ENCODE measurements at regions not wholly inside any gene's neighbourhood (a gene's known extent, or its start where the extent isn't known, plus 50 kb on each side); places are given as distances from the start of the nearest gene placed in this dataset.

DNA sequence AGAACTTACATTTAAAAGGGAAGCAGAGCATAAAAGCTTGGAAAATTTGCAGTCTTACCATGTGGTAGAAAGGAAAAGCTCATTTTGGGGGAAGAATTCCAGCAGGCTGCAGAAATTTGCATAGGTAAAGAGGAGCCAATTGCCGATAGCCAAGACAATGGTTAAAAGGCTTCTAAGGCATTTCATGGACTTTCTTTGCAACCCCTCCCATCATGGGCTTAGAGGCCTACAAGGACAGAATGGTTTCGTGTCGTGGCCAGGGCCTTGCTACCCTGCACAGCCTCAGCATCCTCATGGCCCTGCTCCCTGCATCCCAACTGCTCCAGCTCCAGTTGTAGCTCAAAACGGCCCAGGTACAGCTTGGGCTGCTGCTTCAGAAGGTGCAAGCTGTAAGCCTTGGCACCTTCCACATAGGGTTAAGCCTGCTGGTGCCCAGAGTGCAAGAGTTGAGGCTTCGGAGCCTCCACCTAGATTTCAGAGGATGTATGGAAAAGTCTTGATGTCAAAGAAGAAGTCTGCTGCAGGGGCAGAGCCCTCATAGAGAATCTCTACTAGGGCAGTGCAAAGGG, 420.3 kb downstream of the PCDH17 start:
- no peak for DNase-seq

DNA sequence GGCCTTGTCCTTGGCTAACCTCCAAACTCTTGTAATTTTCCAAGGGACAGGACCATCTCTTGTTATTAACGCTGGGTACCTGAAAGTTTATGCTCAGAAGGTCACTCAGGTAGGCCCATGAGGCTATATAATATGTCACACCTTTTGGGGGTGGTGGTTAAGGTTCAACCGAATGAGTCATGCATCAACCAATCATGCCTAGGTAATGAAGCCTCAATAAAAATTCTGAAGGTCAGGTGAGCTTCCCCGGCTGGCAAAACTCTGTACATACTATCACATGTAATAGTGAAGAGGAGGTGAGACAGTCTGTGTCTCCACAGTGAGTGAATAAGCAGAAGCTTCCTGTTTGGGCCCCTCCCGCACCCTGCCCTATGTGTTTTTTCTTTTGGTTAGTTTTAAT, 424.9 kb downstream of the PCDH17 start:
- DNase-seq, result no peak

DNA sequence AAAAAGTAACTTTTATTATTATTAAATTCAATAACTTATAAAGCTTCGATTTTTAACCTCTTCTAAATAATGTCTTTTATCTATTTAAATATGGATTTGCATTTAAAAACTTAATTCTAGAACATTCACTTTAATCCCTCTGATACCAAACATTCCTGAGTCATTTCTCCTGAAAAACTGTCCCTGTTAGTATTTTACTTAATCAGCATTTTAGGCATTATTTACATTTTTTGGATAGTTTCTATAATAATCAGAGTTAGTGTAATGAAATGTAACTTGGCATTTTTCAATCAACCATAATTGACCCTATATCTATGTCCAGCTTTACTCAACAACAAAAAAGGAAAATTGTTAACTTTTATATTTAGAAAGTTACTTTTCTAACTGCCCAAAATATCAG, 428.1 kb downstream of the PCDH17 start:
- no peak for DNase-seq

DNA sequence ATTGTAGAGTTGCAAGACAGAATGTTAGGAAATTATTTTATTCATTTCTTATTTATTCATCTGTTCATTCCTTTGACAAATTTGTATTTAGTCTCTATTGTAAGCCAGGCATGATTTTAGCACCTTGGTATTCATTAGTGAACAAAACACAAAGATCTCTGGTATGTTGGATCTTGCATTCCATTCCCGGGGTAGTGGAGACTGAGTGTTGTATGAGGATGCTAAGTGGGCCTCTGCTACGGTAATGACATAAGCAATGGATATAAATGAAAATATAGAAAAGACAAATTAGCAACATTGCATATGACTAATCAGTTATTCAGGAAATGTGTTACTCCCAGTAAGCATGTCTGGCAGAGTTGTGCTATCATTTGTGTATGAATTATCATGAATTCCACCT, 449.3 kb downstream of the PCDH17 start:
- DNase-seq, result no peak

DNA sequence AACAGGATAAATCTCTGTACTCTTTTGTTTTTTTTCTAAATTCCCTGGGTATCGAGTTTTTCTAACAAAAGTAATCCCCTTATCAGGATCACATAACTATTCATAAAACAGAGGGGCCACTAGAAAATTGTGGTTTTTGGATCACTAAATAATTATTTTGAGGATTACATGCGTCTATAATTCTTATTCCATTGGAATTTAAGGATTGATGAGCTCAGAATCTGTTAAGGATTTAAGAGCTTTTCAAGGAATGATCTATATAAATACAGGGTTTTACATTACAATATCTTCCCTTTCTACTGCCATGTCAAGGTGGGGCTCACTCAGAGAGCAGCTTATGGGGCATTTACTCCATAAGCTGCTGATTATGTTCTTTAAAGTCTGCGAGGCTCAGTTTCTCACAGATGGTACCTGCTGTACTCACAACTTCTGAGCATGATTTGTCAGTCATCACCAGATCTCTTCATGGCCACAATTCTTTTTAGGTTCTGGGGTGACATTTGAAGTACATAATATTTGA, 449.8 kb downstream of the PCDH17 start:
- DNase-seq, result no peak

DNA sequence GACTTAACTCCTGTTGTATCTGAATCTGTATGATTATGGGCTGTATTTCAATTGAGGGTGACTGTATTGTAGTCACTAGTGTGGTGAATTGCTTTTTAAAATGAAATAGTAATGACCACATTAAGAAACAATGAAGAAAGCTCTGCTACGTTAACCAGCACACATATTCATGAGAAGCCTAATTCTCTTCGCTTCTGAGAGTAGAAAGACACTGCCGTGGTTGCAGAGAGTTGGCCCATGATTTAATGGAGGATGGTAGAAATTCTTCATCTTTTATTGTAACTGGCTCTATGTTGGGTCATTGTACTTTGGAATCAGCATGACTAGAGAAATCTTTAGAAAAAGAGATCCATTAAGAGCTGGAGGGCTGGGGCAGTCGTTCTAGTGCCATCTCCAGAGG, 451.5 kb downstream of the PCDH17 start:
- no peak for DNase-seq

DNA sequence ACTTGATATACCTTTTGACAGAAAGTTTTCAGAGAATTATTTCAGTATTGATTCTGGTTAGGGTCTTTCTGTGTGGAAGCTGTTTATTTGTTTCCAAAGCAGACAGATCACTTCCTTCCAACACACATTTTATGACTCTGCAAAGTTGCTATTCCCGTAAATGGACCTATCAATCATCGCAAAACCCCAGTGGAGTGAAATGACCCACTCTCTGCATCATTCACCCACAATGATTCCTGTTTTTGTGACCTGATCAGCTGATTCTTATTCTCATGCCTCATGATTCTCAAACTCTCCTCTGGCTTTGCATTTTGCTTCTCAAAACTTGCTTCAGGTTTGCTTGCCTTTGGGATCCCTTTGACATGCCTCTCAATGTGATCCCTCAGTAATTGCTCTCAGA, 453.7 kb downstream of the PCDH17 start:
- no peak for DNase-seq

DNA sequence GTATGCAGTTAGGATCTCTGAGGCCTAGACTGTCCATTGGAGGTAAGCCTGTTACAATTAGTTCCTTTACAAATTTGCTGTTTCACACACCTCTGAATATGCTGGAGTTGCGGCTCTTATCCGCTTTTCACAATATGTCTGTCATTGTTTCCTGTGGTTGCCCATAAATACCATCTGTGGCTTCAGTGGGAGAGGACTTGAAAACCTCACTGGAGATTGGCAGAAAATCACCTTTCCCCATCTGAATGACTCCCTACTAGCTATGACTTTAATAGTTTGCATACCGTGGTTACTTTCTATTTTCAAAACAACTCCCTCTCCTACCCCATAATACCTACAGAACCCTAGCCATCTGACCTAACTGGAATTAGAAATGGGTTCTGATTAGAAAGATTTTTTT, 454.3 kb downstream of the PCDH17 start:
- DNase-seq, result no peak

DNA sequence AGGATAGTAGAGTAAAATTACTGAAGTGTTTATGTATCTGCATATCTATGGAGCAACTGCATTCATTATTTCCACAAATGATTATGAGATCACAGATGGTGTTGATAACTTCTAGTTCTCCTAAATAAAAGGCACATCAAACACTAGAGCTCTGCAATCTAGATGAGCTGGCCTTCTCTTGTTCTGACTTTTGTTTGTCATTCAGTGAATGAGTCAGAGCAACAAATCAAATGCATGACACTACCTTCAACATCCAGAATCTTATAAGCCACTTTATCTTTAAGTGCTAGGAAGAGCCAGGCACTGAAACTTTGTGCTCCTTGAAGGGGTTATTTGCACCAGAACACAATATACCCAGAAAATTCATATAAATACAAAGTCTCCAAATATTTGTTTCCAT, 456.0 kb downstream of the PCDH17 start:
- DNase-seq, result no peak

DNA sequence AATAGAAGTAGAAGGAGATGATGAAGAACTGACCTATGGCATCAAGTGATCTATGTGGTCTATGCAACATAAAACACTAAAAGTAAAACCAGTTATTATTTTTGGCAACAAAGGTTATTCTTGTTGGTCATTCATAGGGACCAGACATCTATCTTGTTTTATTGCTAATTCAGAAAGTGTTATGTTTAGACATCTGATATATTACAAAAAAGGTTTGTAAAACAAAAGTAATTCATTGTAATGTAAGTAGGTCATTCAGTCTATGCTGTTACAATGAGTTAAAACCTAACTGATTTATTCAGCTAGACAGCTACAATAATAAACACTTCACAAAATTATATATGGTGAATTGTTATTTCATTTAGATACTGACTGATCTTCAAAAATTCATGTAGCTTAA, 461.9 kb downstream of the PCDH17 start:
- DNase-seq, result no peak

DNA sequence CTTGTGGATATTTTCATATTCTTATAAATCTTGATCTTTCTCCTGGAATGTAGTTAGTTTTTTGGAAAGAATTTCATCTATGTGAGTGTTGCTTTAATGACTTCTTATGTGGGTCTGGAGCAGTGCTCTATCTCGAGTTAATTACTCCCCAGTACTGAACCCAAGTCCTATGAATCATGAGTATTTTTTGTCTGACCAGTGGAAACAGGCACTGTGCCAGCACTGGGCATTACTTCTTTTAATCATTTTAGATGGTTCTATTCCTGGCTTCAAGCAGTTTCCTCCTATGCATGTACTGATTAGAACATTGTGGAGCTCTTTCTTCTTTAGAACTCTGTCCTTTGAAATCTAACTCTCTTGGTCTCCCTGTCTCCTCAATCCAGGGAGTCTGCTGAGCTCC, 466.3 kb downstream of the PCDH17 start:
- DNase-seq, result no peak

DNA sequence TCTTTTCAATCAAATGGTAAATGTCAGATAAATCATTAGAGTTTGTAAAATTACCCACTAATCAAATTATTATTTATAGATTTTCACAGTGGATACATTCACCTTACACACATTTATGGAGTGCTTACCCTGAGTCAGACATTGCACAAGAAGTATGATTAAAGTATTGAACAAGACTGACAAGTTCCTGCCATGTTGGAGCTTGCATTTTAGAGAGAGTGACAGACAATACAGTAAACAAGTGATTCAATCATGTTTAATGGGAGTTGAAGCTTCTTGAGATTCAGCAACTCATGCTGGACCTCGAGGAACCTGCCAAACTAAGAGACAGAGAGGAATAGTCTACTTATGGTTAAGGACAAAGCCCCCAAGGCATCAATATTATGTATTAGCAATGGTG, 487.8 kb downstream of the PCDH17 start:
- no peak for DNase-seq

DNA sequence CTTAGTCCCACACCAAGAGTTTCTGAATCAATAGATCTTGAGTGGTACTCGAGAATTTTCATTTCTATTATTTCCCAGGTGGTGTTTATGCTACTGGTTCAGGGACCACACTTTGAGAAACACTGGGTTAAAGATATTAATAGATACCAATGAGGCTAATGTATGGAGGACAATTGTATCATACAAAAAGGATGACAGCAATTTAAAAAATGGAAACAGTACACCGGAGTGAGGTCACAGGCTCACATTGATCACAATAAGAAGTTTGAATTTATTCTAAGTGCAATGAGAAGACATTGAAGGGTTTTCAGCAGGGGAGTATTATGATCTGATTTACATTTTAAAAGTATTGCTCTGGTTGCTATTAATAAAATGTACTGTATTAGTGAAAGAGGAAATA, 488.3 kb downstream of the PCDH17 start:
- DNase-seq, result no peak

DNA sequence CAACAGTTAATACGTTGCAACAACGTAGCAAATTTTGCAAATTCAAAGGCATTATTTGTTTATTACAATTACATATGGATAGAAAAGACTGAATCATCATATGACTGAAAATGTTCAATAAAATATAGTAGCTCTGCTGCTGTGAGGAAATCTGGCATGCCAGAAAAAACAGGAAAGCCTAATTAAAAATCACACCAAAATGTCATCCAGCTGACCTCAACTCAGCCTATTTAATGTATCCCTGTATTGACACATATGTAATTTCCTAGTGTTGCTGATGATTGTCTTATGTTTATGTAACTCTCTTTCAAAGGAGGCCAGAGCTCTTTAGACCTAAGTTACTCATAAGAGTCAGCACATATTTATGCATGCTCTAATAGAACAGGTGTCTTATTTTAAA, 495.0 kb downstream of the PCDH17 start:
- DNase-seq, result no peak

DNA sequence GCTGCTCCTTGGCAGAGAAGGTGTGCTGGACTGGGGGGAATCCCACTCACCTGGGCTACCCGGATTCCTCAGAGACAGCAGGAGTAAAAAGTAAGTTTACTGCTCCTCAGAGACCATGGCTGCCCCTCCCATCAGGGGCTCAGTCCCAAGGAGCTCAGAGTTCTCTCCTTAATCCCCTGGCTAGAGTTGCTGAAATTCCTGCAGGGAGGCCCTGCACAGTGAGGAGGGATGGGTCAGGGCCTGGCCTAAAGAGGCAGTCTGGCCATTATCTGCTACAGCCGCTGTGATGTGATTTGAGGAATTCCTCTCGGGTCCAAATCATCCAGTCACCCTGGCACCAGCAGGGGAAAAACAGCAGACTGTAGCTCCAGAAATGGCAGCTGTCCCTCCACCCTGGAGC, 502.5 kb downstream of the PCDH17 start:
- no peak for DNase-seq

DNA sequence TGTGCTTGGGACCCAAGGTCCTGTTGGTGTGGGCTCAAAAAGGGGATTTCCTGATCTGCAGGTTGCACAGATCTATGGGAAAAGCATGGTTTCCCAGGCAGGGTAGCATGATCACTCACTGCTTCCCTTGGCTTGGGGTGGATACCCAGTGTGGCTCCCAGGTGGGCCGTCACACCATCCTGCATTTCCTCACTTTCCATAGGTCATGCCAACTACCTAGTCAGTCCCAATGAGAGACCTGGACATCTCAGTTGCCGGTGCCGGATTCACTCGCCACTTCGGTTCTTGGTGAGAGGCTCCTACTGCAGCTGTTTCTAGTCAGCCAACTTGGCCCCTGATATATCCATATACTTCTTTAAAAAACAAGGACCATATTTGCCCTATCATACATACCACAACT, 503.0 kb downstream of the PCDH17 start:
- DNase-seq, result no peak

DNA sequence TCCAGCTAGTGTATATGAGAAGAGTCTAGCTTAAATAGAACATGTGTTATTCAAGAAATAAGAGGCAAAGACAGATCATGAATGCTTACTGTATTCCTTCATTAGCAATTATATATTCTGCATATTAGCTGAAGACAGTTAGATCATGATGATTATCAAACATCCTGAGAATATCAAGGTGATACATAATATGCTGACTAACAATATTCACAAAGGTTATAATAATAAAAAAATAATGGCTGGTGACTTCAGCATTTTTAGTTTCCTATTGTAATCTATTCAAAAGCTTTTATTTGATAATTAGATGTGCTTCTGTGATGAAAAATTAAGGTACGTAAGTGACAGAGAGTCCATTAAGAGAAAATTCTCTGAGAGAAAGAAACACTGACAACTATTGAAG, 511.4 kb downstream of the PCDH17 start:
- no peak for DNase-seq

DNA sequence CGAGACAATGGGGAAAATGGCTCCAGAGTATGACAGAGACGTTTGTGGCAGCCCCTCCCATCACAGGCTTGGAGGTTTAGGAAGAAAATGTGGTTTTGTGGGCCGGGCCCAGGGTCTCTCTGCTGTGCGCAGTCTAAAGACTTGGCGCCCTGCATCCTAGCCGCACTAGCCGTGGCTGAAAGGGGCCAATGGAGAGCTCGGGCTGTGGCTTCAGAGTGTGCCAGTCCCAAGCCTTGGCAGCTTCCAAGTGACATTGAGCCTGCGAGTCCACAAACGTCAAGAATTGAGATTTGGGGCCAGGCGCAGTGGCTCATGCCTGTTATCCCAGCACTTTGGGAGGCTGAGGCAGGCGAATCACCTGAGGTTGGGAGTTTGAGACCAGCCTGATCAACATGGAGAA, 513.1 kb downstream of the PCDH17 start:
- DNase-seq, result no peak

DNA sequence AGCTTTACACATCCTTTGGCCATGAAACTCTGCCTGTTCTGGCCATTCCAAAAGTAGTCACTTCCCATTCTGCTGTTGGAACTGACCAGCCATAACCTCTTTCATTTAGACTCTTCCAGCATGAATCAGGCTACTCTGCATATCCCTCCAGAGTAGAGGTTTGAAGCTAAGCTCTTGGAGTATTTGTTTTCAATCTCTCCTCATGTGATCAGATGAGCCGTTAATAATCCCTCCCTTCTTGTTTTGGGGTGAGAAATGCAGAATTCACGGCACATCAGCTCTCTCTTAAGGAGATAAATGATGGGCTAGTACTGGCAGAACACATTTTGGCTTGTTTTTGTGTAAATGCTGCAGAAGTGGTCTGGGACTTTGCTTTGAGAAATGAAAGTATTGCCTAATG, 519.9 kb downstream of the PCDH17 start:
- no peak for DNase-seq

DNA sequence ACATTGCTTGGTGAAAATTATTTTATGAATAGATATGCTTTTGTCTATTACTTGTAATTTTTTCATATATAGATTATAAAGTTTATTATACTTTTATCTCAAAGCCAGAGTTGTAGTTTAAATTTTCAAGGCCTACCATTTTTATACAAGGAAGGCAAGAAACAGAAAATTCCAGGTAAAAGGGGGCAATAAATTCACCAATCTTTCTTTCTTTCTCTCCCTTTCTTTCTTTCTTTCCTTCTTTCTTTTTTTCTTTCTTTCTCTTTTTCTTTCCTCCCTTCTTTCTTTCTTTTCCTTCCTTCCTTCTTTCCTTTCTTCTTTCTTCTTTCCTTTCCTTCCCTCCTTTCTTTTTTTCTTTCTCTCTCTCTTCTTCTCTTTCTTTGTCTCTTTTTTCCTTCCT, 529.4 kb downstream of the PCDH17 start:
- no peak for DNase-seq

DNA sequence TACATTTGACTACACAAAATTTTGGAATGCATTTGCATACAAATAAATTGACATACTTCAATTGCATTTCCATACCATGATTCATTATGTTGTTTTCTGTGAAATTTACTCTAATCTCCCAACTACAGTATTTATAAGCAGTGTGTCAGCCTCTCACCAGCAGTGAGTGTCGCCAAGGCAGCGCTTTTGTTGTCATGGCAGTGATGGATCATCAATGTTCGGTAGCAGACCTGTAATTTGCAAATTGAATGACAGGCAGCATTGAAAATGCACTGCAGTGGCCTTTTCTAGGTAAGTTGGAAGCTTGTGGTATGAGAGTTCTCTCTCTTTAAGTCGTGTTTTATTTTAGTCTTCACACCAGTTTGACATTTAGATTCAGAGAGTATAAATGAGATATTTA, 534.1 kb downstream of the PCDH17 start:
- DNase-seq, result no peak

DNA sequence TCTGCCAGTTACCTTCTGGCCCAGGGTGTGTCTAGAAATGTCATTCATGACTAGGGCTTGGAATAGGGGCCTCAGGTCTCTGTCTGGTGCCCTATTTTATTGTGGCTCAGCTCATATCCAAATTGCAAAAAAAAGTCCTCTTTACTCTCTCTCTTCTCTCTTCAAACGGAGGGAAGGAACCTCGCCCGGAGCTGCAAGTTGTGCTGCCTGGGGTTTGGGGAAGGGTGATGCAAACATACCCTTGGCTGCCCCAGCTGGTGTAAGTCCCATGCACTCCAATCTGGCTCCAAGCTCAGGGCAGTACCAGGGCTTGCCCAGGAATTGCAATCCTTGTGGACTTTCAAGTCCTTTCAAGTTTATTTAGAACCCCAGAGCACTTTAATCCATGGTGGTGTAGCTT, 549.6 kb downstream of the PCDH17 start:
- no peak for DNase-seq

DNA sequence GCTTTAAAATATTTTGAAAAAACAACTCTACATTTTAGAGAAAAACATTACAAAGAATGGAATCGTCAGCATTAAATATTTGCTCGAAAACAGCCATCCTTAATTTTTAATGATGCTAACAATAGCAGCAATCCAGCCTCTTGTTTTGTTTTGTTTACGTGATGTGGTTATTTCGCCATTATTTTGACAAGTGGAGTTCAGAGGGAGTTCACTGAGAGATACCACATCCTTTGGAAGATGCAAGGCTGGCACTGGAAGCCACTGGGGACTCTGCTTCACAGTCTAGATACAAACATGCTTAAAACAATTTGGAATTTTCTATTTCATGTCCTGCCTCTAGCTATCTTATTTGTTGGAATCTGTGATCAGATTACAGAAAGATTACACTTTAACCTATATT, 556.3 kb downstream of the PCDH17 start:
- DNase-seq, result no peak

DNA sequence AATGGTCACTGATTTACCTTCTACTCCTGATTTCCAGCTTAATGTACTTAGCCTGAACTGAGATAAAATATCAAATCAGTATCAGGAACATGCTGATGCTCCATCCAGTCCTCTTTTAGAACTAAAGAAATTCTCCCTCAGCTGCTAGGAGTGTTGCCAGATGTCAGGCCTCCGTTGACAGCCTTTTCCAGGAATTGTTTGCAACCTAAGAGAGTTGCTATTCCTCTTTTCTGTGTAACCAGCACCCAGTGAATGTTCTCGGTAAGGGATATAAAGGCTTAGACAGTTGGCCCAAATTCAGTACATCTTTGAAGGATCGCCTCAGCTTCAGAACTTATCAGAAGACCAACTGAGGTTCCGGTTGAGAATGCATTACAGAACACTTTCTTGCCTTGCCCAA, 559.0 kb downstream of the PCDH17 start:
- DNase-seq, result no peak

DNA sequence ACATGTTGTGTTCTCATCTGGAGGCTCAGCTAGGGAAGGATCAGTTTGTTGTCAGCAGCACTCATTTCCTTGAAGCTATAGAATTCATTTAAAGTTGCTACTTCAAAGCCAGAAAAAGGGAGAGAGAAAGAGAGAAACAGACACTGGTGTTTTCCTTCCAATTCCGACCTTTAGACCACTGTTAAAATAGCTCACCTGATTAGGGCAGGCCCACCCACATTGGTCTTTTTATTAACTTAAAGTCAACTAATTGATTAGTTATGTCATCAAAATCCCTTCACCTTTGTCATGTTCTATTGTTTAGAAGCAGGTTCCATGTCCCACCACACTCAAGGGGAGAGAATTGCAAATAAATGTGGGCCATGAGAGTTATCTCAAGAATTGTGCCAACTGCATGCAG, 560.2 kb downstream of the PCDH17 start:
- no peak for DNase-seq

DNA sequence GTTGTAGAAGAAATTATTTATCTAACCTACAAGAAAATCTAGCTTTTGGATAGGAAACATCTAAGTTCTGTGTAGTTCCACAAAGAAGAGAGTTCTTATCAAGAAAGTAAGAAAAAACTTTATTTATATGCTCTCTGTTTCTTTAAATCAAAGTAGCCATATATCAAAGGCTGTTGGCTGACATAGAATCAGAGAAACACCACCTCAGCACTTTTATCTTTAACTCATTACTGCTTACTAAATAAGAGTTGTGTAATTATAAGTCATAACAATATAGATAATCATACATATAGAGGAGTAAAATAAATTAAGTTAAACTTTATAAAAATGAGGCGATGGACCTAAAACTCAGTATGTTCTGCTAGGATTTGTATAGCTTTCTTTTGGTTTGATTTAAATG, 570.6 kb downstream of the PCDH17 start:
- DNase-seq, result no peak
